GM19463 (cell line): ENCODE measurements at regions not wholly inside any gene's neighbourhood (a gene's known extent, or its start where the extent isn't known, plus 50 kb on each side); places are given as distances from the start of the nearest gene placed in this dataset.
"Not testable (repeated sequence)": the region's sequence is repeated elsewhere in the genome, so short reads cannot be mapped to it uniquely, and the experiment has no call there.

Experiments used
- ATAC-seq: cut with Tn5 transposase; IDR thresholded peaks from one replicate; pipeline ENCODE4 v1.9.1; 2021; ENCODE audit warnings: mild to moderate bottlenecking, moderate library complexity; ENCODE audit not compliant: unreplicated experiment

- no peak for ATAC-seq
Measured at GRCh38 chr6:140806431-140806830, 1326.3 kb upstream of the GJE1 start.

- no peak for ATAC-seq
Measured at GRCh38 chr6:140794544-140794943, 1338.2 kb upstream of the GJE1 start.

DNA sequence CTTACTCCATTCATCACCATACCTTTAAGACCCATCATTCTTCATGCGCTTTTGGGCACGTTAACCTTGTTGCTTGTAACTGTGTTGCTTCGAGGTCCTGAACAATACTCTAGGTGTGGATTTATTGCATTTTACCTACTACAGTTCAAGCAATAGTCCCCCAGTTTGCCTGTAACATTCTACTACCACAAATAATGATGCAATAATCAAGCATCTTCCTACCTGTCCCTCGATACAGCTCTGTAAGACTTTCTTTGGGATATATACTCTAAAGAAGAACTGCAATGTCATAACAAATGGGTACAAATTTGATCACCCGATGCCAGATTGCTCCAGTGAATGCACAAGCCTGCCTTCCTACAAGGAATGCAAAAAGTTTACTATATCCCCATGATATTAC is 1342.6 kb upstream of the GJE1 start:
- no peak for ATAC-seq

DNA sequence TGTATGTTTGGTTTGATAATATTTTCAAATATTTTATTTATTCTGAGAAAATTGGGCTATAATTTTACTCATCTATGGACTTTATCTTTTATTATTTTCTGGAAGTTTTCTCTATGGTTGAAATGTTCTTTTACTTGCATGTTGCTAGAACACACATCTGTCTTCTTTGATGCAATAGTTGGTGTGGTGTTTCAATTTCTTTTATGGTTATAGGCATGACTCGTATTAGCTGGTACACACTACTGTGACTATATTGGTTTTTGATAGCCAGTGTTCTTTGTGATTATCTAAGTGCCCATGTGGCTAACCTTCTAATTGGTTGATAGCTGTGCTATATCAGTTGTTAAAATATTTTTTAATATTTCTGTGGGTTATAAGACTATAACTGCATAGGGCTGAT is 1343.3 kb upstream of the GJE1 start:
- no peak for ATAC-seq

- no peak for ATAC-seq
Measured at GRCh38 chr6:140785926-140786325, 1346.8 kb upstream of the GJE1 start.

DNA sequence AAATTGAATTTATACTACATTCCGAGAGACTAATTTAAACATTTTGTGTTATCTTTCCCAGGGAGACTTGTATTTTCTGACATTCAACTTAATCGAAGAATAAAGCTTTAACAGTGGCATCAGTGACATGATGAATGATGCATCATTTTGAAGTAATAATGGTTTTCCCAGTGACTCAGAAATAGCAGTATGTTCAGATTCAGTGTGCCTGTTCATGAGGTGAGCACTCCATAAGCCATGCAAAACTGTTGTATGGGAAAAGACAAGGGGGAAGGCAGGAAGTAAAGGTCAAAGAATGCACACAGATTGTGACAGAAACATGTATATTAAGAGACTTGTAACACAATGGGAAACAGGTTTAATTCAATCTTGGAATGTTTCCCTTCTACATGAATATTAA is 1348.2 kb upstream of the GJE1 start:
- ATAC-seq = no peak

- not testable (repeated sequence) for ATAC-seq
Measured at GRCh38 chr6:140783504-140783903, 1349.2 kb upstream of the GJE1 start.

- ATAC-seq = no peak
Measured at GRCh38 chr6:140782941-140783340, 1349.8 kb upstream of the GJE1 start.

GRCh38 chr6:140779991-140780596 is 1352.6 kb upstream of the GJE1 start:
- no peak for ATAC-seq

DNA sequence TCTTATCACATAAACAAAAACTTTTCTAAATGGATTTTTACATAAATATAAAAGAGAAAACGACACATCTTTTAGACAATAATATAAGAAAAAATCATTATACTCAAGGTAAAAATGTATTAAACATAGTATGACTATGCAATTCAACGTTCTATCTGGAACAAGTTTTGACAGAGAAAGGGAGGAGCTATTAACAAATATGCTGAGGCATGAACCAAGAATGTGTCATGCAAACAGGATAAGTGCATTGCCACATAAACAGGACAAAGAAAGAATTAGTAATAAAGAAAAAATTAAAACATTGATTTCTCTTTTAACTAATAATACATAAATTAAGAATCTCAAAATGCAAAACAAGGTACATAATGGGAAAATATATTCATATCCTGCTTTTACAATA is 1353.4 kb upstream of the GJE1 start:
- ATAC-seq = no peak

DNA sequence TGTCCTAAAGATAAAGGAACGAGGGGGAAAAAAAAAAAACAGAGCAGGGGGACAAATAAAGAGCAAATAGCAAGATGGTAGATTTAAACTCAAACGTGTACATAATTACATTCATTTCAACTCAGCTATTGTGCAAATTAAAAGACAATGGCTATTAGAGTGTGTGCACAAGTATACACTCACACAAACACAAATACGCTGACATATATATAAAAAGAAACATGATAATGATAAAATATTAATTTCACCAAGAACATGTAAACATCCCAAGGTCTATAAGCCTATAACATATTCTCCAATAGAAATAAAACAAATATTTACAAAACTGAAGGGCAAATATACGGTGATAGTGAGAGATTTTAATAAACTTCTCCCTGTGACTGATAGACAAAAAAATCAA is 1354.9 kb upstream of the GJE1 start:
- no peak for ATAC-seq

DNA sequence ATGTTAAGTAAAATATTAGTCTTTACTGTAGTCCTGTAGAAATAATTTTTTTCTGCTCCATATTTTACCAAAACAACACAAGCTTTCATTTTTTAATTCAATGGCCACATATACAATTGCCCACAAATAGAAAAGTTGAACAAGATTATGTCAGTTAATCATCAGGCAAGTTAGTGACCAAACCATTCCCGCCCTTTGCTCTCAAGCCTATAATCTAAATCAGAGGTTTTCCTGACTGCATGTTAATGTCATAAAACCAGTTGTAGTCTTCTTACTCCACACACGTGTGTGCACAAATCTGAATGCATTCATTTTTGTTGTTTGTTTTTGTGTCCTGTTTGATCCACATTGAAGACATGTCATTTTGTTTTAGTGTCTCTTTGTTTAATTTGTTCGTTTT is 1357.7 kb upstream of the GJE1 start:
- no peak for ATAC-seq

DNA sequence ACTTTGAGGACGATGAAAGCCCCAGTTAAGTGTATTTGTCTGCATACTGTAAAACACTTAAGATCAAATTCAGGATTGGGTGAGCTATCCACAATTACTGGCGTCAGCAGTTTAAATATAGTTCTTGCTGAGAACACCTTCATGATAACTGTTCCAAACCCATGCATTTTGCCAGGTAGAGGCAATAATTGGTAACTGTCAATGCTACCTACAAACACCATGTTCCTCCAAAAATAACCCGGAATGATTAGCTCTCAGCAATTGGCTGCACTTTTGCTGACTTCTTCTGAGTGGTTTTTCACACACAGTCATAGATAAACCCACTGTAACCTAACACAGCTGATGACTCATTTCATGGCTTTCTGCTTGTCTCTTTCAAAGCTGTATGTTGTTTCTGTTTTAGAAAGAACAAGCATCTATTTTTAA is 1358.6 kb upstream of the GJE1 start:
- peak; percentile 98 for ATAC-seq

- no peak for ATAC-seq
Measured at GRCh38 chr6:140773276-140773675, 1359.4 kb upstream of the GJE1 start.

GRCh38 chr6:140772576-140772975 is 1360.1 kb upstream of the GJE1 start:
- no peak for ATAC-seq

DNA sequence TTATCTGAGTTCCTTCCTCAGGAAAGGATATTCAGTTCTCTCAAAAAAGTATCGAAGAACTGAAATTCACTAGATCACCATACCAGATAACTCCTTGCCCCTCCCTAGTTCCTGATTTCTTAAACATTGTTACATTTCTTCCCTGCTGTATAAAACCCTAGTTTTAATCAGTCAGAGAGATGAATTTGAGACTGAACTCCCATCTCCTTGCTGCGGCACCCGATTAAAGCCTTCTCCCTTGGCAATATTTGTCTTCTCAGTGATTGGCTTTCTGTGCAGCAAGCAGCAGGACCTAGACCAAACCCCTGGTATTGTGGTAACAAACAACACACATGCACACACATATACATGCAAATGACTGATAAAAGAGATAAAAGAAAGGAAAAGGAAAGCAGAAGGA is 1364.6 kb upstream of the GJE1 start:
- no peak for ATAC-seq

DNA sequence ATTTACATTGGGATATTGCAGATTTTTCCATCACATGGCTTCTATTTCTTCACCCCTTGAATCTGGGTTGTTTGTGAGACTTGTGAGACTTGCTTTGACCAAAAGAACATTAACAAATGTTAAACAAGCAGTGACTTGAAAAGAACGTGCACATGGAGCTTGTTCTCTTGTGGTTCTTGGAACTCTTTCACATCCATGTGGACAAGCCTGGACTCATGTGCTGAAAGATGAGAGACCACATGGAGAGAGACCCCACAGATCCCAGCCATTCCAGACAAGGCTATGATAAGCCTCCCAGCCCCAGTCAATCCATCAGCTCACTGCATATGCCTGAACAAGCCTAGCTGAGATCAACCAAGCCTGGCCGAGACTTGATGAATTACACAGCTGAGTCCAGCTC is 1365.7 kb upstream of the GJE1 start:
- ATAC-seq = no peak

- ATAC-seq = no peak
Measured at GRCh38 chr6:140758169-140758877, 1374.4 kb upstream of the GJE1 start.

DNA sequence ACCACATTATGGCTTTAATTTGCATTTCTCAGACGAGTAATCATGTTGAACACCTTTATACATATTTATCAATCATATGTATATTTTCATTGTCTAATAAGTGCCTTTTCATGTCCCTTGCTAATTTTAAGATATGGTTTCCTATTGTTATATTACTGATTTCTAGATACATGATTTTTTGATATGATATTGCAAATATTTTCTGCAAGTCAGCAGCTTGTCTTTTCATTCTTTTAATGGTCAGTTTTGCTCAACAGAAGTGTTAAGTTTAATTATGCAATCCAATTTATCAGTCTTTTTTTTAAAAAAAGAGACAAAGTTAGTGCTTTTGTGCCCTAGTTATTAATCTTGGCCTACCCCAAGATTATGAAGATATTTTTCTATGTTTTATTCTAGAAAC is 1377.8 kb upstream of the CITED2 start:
- ATAC-seq = no peak

DNA sequence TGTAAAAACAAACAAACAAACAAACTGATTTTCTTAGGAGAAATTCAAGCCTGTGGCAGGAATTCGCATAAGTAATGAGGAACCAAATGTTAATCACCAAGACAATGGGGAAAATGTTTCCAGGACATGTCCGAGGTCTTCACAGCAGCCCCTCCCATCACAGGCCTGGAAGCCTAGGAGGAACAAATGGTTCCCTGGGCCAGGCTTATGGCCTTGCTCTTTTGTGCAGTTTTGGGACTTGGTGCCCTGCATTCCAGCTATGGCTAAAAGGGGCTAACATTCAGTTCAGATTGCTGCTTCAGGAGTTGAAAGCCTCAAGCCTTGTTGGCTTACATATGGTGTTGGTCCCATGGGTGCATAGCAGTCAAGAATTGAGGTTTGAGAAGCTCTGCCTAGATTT is 1372.7 kb upstream of the CITED2 start:
- ATAC-seq = no peak

- peak; percentile 85 for ATAC-seq
Measured at GRCh38 chr6:140744659-140745320, 1370.3 kb upstream of the CITED2 start.

- no peak for ATAC-seq
Measured at GRCh38 chr6:140736231-140736630, 1361.8 kb upstream of the CITED2 start.
